HEK293 (cell line): ENCODE measurements at regions not wholly inside any gene's neighbourhood (a gene's known extent, or its start where the extent isn't known, plus 50 kb on each side); places are given as distances from the start of the nearest gene placed in this dataset.

ENCODE experiments used
- CTCF ChIA-PET: fragments of 350-600 bp; formaldehyde crosslinking; extraction: SDS; loops from one replicate; lab custom pipeline; 2021; ENCODE audit warnings: antibody characterized with exemption; lab: Yijun Ruan, JAX
- POLR2A ChIA-PET: fragments of 300-600 bp; formaldehyde crosslinking; extraction: SDS; loops from one replicate; lab custom pipeline; 2020; ENCODE audit warnings: antibody characterized with exemption, inconsistent platforms; lab: Yijun Ruan, JAX
- H3K27ac ChIP-seq: fragments of 200-500 bp; sonication (Bioruptor generic); 2 replicates; pipeline ENCODE4 v1.5.1; 2014; ENCODE audit warnings: low read depth, low read length, control low read depth, inconsistent platforms; ENCODE audit errors: extremely low read depth
- H3K36me3 ChIP-seq, 2 experiments: fragments of 200-500 bp in 1 of 2; sonication (Bioruptor generic) in 1 of 2; 1 replicate in 1 of 2; 2 replicates in 1 of 2; pipeline ENCODE4 v1.5.1; 2014 to 2017; ENCODE audit warnings: inconsistent platforms in 2 of 2, low read length in 2 of 2; ENCODE audit not compliant: control insufficient read depth in 2 of 2, insufficient read depth in 1 of 2
- H3K4me1 ChIP-seq: fragments of 200-500 bp; sonication (Bioruptor generic); 2 replicates; pipeline ENCODE4 v1.5.1; 2014; ENCODE audit warnings: mild to moderate bottlenecking, low read length, inconsistent platforms; ENCODE audit not compliant: control insufficient read depth, insufficient read depth
- H3K4me3 ChIP-seq: 2 replicates; pipeline ENCODE4 v1.5.1; 2011; ENCODE audit warnings: low read depth, mild to moderate bottlenecking, control low read depth, low read length, moderate library complexity
- H3K9me3 ChIP-seq: fragments of 200-500 bp; sonication (Bioruptor generic); 2 replicates; pipeline ENCODE4 v1.5.1; 2014; ENCODE audit warnings: low read depth, low read length, inconsistent platforms; ENCODE audit not compliant: control insufficient read depth, insufficient read depth
- BCL11A ChIP-seq: fragments of 450-650 bp; formaldehyde crosslinking; IDR thresholded peaks from 2 replicates; pipeline ENCODE4 v1.5.1; 2016; ENCODE audit warnings: low read depth, missing biosample characterization, missing genetic modification characterization
- BCL11B ChIP-seq: fragments of 450-650 bp; formaldehyde crosslinking; IDR thresholded peaks from 2 replicates; pipeline ENCODE4 v1.5.1; 2016; ENCODE audit warnings: low read depth, missing biosample characterization, missing genetic modification characterization
- IKZF3 ChIP-seq: fragments of 450-650 bp; IDR thresholded peaks from 2 replicates; pipeline ENCODE4 v1.5.0; 2018; ENCODE audit warnings: missing biosample characterization, mild to moderate bottlenecking, missing genetic modification characterization, moderate library complexity
- REPIN1 ChIP-seq: fragments of 450-650 bp; formaldehyde crosslinking; IDR thresholded peaks from 2 replicates; pipeline ENCODE4 v1.5.1; 2017; ENCODE audit warnings: missing biosample characterization, missing genetic modification characterization, low read depth
- TRIM28 ChIP-seq: IDR thresholded peaks from 2 replicates; pipeline ENCODE4 v1.6.1; 2011; ENCODE audit warnings: low read length, control low read depth, borderline replicate concordance
- ZFHX2 ChIP-seq: fragments of 450-650 bp; formaldehyde crosslinking; conservative IDR thresholded peaks from 2 replicates; pipeline ENCODE4 v1.5.1; 2016; ENCODE audit warnings: missing biosample characterization, missing genetic modification characterization
- ZIC2 ChIP-seq: fragments of 450-650 bp; formaldehyde crosslinking; IDR thresholded peaks from 2 replicates; pipeline ENCODE4 v1.5.1; 2016; ENCODE audit warnings: missing biosample characterization, missing genetic modification characterization
- ZNF175 ChIP-seq: fragments of 450-650 bp; formaldehyde crosslinking; IDR thresholded peaks from 2 replicates; pipeline ENCODE4 v1.5.1; 2016; ENCODE audit warnings: missing biosample characterization, missing genetic modification characterization
- ZNF211 ChIP-seq: fragments of 450-650 bp; formaldehyde crosslinking; IDR thresholded peaks from 2 replicates; pipeline ENCODE4 v1.5.1; 2016; ENCODE audit warnings: low read depth, missing biosample characterization, missing genetic modification characterization
- ZNF221 ChIP-seq: fragments of 450-650 bp; formaldehyde crosslinking; IDR thresholded peaks from 2 replicates; pipeline ENCODE4 v1.5.1; 2017; ENCODE audit warnings: missing biosample characterization, missing genetic modification characterization, borderline replicate concordance
- ZNF274 ChIP-seq, 2 experiments: fragments of 200-500 bp in 1 of 2; fragments of 450-650 bp in 1 of 2; sonication (Bioruptor generic) in 1 of 2; formaldehyde crosslinking in 1 of 2; IDR thresholded peaks; 2 replicates each; pipeline versions ENCODE4 v1.5.1 to v1.6.1; 2014 to 2016; ENCODE audit warnings: borderline replicate concordance in 1 of 2, inconsistent platforms in 1 of 2, low read length in 1 of 2, missing biosample characterization in 1 of 2, missing genetic modification characterization in 1 of 2
- ZNF341 ChIP-seq: fragments of 450-650 bp; formaldehyde crosslinking; IDR thresholded peaks from 2 replicates; pipeline ENCODE4; 2016; ENCODE audit warnings: low read depth, missing biosample characterization, missing genetic modification characterization
- ZNF48 ChIP-seq: fragments of 450-650 bp; formaldehyde crosslinking; IDR thresholded peaks from 2 replicates; pipeline ENCODE4 v1.5.1; 2016; ENCODE audit warnings: missing biosample characterization, missing genetic modification characterization
- ZNF510 ChIP-seq: fragments of 450-650 bp; formaldehyde crosslinking; IDR thresholded peaks from 2 replicates; pipeline ENCODE4 v1.5.1; 2018; ENCODE audit warnings: mild to moderate bottlenecking, missing genetic modification characterization, missing biosample characterization; ENCODE audit not compliant: insufficient replicate concordance
- ZNF530 ChIP-seq: fragments of 450-650 bp; formaldehyde crosslinking; IDR thresholded peaks from 2 replicates; pipeline ENCODE4 v1.5.1; 2016; ENCODE audit warnings: low read depth, missing biosample characterization, missing genetic modification characterization
- ZNF571 ChIP-seq: fragments of 450-650 bp; formaldehyde crosslinking; IDR thresholded peaks from 2 replicates; pipeline ENCODE4 v1.5.0; 2017; ENCODE audit warnings: missing biosample characterization, missing genetic modification characterization
- ZNF747 ChIP-seq: fragments of 450-650 bp; formaldehyde crosslinking; IDR thresholded peaks from 2 replicates; pipeline ENCODE4 v1.5.1; 2016; ENCODE audit warnings: missing biosample characterization, missing genetic modification characterization
- ZNF777 ChIP-seq: fragments of 450-650 bp; formaldehyde crosslinking; IDR thresholded peaks from 2 replicates; pipeline ENCODE4 v1.5.1; 2017; ENCODE audit warnings: missing biosample characterization, missing genetic modification characterization, borderline replicate concordance
- ZNF785 ChIP-seq: fragments of 450-650 bp; formaldehyde crosslinking; IDR thresholded peaks from 2 replicates; pipeline ENCODE4 v1.5.1; 2016; ENCODE audit warnings: missing biosample characterization, missing genetic modification characterization
- TF ChIP-seq, protein P1 (sequence below): fragments of 450-650 bp; formaldehyde crosslinking; IDR thresholded peaks from 2 replicates; pipeline ENCODE4 v1.5.0; 2017; ENCODE audit warnings: missing biosample characterization, missing genetic modification characterization, borderline replicate concordance
- TF ChIP-seq, protein P2 (sequence below): fragments of 450-650 bp; formaldehyde crosslinking; IDR thresholded peaks from 2 replicates; pipeline ENCODE4 v1.5.1; 2016; ENCODE audit warnings: missing biosample characterization, missing genetic modification characterization
- TF ChIP-seq, protein P3 (sequence below): fragments of 450-650 bp; formaldehyde crosslinking; IDR thresholded peaks from 2 replicates; pipeline ENCODE4 v1.5.1; 2017; ENCODE audit warnings: missing biosample characterization, mild to moderate bottlenecking, missing genetic modification characterization, moderate library complexity
- TF ChIP-seq, protein P4 (sequence below): fragments of 450-650 bp; formaldehyde crosslinking; IDR thresholded peaks from 2 replicates; pipeline ENCODE4 v1.5.1; 2017; ENCODE audit warnings: missing biosample characterization, missing genetic modification characterization
- TF ChIP-seq, protein P5 (sequence below): fragments of 450-650 bp; formaldehyde crosslinking; IDR thresholded peaks from 2 replicates; pipeline ENCODE4 v1.5.1; 2016; ENCODE audit warnings: missing biosample characterization, missing genetic modification characterization

DNA sequence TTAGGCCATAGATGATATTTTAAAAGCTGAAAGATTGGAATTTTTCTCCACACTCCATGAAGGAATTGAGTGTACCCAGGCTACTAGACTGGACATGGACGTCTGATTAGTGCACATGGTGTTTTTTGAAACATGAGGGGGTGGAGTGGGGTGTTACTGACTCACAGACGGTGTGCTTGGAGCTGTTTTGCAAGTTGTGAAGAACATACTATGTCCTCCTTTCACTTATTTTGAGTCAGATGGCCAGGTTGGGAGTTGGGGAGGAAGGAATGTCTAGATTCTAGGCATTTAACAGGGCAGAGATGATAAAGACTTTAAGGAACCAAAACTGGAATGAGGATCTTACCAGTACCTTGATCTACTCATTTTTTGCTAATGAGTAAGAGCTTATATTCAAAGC is 158.1 kb upstream of the MTNR1B start (continued):
- TF ChIP-seq, protein P1, sequence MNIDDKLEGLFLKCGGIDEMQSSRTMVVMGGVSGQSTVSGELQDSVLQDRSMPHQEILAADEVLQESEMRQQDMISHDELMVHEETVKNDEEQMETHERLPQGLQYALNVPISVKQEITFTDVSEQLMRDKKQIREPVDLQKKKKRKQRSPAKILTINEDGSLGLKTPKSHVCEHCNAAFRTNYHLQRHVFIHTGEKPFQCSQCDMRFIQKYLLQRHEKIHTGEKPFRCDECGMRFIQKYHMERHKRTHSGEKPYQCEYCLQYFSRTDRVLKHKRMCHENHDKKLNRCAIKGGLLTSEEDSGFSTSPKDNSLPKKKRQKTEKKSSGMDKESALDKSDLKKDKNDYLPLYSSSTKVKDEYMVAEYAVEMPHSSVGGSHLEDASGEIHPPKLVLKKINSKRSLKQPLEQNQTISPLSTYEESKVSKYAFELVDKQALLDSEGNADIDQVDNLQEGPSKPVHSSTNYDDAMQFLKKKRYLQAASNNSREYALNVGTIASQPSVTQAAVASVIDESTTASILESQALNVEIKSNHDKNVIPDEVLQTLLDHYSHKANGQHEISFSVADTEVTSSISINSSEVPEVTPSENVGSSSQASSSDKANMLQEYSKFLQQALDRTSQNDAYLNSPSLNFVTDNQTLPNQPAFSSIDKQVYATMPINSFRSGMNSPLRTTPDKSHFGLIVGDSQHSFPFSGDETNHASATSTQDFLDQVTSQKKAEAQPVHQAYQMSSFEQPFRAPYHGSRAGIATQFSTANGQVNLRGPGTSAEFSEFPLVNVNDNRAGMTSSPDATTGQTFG (tag by site-specific recombination) = no peak
- TF ChIP-seq ZNF510 (no peak), ZNF777 (tag by site-specific recombination) (no peak)
- TF ChIP-seq, protein P2, sequence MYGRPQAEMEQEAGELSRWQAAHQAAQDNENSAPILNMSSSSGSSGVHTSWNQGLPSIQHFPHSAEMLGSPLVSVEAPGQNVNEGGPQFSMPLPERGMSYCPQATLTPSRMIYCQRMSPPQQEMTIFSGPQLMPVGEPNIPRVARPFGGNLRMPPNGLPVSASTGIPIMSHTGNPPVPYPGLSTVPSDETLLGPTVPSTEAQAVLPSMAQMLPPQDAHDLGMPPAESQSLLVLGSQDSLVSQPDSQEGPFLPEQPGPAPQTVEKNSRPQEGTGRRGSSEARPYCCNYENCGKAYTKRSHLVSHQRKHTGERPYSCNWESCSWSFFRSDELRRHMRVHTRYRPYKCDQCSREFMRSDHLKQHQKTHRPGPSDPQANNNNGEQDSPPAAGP (tag by site-specific recombination) = no peak

DNA sequence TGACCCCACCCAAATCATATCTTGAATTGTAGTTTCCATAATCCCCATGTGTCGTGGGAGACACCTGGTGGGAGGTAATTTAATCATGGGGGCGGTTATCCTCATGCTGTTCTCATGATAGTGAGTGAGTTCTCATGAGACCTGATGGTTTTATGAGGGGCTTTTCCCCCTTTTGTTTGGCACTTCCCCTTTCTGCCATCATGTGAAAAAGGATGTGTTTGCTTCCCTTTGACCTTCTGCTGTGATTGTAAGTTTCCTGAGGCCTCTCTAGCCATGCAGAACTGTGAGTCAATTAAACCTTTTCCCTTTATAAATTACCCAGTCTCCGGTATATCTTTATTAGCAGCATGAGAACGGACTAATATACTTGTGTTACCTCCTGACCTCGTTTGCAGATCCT is 156.6 kb upstream of the MTNR1B start:
- no peaks in the 10 kb centered on the region for H3K9me3 ChIP-seq
- POLR2A ChIA-PET = no interaction called here
- CTCF ChIA-PET = no interaction called here
- H3K27ac ChIP-seq = no peak overlapping the region
- H3K4me1 ChIP-seq = no peaks in the 10 kb centered on the region
- no peak overlapping the region for H3K4me3 ChIP-seq
- no peaks in the 10 kb centered on the region for H3K36me3 ChIP-seq
- TF ChIP-seq, protein P3, sequence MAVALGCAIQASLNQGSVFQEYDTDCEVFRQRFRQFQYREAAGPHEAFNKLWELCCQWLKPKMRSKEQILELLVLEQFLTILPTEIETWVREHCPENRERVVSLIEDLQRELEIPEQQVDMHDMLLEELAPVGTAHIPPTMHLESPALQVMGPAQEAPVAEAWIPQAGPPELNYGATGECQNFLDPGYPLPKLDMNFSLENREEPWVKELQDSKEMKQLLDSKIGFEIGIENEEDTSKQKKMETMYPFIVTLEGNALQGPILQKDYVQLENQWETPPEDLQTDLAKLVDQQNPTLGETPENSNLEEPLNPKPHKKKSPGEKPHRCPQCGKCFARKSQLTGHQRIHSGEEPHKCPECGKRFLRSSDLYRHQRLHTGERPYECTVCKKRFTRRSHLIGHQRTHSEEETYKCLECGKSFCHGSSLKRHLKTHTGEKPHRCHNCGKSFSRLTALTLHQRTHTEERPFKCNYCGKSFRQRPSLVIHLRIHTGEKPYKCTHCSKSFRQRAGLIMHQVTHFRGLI (tag by site-specific recombination) = no peak
- TF ChIP-seq ZNF211 (tag by site-specific recombination) = no peak
- TF ChIP-seq ZNF341 = no peak
- no peak for TF ChIP-seq ZNF571
- no peak for TF ChIP-seq REPIN1 (tag by site-specific recombination)
- TF ChIP-seq, protein P4, sequence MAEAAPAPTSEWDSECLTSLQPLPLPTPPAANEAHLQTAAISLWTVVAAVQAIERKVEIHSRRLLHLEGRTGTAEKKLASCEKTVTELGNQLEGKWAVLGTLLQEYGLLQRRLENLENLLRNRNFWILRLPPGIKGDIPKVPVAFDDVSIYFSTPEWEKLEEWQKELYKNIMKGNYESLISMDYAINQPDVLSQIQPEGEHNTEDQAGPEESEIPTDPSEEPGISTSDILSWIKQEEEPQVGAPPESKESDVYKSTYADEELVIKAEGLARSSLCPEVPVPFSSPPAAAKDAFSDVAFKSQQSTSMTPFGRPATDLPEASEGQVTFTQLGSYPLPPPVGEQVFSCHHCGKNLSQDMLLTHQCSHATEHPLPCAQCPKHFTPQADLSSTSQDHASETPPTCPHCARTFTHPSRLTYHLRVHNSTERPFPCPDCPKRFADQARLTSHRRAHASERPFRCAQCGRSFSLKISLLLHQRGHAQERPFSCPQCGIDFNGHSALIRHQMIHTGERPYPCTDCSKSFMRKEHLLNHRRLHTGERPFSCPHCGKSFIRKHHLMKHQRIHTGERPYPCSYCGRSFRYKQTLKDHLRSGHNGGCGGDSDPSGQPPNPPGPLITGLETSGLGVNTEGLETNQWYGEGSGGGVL (tag by site-specific recombination) = no peak

DNA sequence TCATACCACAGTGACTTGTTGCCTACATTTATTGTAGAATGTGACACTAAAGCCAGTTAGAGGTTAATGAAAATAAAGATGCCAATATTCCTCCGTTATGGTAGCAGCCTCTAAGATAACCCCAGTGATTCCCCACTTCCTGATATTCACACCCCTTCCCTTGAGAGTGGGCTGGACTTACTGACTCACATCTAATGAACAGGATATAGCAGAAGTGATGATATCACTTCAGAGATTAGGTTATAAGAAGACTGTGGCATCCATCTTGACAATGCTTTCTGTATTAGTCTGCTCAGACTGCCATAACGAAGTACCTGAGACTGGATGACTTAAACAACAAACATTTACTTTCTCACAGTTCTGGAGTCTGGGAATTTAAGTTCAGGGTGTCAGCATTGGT is 149.6 kb upstream of the MTNR1B start:
- ChIA-PET CTCF (no interaction called here), POLR2A (no interaction called here)
- Histone ChIP-seq H3K9me3 (no peaks in the 10 kb centered on the region), H3K4me3 (no peak overlapping the region), H3K4me1 (no peaks in the 10 kb centered on the region), H3K36me3 (no peaks in the 10 kb centered on the region), H3K27ac (no peak overlapping the region)
- TF ChIP-seq, protein P5, sequence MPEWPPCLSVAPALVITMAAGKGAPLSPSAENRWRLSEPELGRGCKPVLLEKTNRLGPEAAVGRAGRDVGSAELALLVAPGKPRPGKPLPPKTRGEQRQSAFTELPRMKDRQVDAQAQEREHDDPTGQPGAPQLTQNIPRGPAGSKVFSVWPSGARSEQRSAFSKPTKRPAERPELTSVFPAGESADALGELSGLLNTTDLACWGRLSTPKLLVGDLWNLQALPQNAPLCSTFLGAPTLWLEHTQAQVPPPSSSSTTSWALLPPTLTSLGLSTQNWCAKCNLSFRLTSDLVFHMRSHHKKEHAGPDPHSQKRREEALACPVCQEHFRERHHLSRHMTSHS (tag by site-specific recombination) = no peak
- no peak for TF ChIP-seq ZIC2 (tag by site-specific recombination)
- no peak for TF ChIP-seq TRIM28
- no peak for TF ChIP-seq ZNF274 (IDR thresholded peaks at IDR 0.05; ENCODE audit: low read length)
- TF ChIP-seq ZNF274 (tag by site-specific recombination; IDR thresholded peaks at IDR 0.05; ENCODE audit: borderline replicate concordance) = no peak
- no peak for TF ChIP-seq IKZF3
- no peak for TF ChIP-seq ZNF530 (tag by site-specific recombination)
- TF ChIP-seq BCL11A = no peak
- TF ChIP-seq ZFHX2 (tag by site-specific recombination) = no peak
- no peak for TF ChIP-seq BCL11B
- no peak for TF ChIP-seq ZNF175 (tag by site-specific recombination)
- TF ChIP-seq ZNF221 (tag by site-specific recombination) = no peak
- no peak for TF ChIP-seq ZNF48
- no peak for TF ChIP-seq ZNF747 (tag by site-specific recombination)
- TF ChIP-seq ZNF785 (tag by site-specific recombination) = no peak
